ENCODE measurements at regions not wholly inside any gene's neighbourhood (a gene's known extent, or its start where the extent isn't known, plus 50 kb on each side); places are given as distances from the start of the nearest gene placed in this dataset.

DNA sequence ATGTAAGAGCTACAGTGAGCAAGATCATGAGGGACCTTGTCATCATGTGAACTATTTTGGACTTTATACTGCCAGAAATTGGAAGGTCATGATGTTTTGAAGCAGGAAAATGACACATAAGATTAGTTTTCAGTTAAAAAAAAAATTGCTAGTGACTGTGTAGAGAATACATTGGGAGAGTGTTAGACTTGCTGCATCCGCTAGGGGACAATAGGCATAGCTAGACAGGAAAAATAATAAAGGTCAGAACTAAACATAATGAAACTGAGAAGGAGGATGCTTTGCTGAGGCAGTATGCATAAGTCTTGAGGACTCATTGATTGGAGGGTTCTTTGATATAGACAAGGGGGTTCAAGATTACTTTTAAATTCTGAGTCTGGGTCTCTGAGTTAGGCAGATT lies 275.8 kb upstream of the KCNH8 start:
- TF ChIP-seq EGR1 (IDR thresholded peaks at IDR 0.05; ENCODE audit: low read depth in 2 of 2): no peak
- TF ChIP-seq, protein P1, sequence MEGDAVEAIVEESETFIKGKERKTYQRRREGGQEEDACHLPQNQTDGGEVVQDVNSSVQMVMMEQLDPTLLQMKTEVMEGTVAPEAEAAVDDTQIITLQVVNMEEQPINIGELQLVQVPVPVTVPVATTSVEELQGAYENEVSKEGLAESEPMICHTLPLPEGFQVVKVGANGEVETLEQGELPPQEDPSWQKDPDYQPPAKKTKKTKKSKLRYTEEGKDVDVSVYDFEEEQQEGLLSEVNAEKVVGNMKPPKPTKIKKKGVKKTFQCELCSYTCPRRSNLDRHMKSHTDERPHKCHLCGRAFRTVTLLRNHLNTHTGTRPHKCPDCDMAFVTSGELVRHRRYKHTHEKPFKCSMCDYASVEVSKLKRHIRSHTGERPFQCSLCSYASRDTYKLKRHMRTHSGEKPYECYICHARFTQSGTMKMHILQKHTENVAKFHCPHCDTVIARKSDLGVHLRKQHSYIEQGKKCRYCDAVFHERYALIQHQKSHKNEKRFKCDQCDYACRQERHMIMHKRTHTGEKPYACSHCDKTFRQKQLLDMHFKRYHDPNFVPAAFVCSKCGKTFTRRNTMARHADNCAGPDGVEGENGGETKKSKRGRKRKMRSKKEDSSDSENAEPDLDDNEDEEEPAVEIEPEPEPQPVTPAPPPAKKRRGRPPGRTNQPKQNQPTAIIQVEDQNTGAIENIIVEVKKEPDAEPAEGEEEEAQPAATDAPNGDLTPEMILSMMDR (IDR thresholded peaks at IDR 0.05; ENCODE audit: low read depth, low read length, missing input control): no peak
- no peak for TF ChIP-seq HNF4A (conservative IDR thresholded peaks at IDR 0.05)
- TF ChIP-seq SP1 (IDR thresholded peaks at IDR 0.05): no peak
- no peak for TF ChIP-seq RAD21 (IDR thresholded peaks at IDR 0.05)
- TF ChIP-seq RXRA (IDR thresholded peaks at IDR 0.05): no peak
- TF ChIP-seq HNF4G (IDR thresholded peaks at IDR 0.05): no peak
- TF ChIP-seq, protein P2, sequence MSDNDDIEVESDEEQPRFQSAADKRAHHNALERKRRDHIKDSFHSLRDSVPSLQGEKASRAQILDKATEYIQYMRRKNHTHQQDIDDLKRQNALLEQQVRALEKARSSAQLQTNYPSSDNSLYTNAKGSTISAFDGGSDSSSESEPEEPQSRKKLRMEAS (IDR thresholded peaks at IDR 0.05): no peak
- no peak for TF ChIP-seq TAF1 (conservative IDR thresholded peaks at IDR 0.05)

All from liver (tissue), 3 donors.